ENCODE measurements at regions not wholly inside any gene's neighbourhood (a gene's known extent, or its start where the extent isn't known, plus 50 kb on each side); places are given as distances from the start of the nearest gene placed in this dataset.

- Histone ChIP-seq H3K27me3 (no peaks in the 10 kb centered on the region), H3K36me3 (no peaks in the 10 kb centered on the region), H3K9me3 (no peaks in the 10 kb centered on the region), H3K4me1 (no peaks in the 10 kb centered on the region), H3K4me3 (no peak overlapping the region), H3K27ac (no peak overlapping the region)
- TF ChIP-seq POLR2A (IDR thresholded peaks at IDR 0.05) = no peak
- TF ChIP-seq, protein P1, sequence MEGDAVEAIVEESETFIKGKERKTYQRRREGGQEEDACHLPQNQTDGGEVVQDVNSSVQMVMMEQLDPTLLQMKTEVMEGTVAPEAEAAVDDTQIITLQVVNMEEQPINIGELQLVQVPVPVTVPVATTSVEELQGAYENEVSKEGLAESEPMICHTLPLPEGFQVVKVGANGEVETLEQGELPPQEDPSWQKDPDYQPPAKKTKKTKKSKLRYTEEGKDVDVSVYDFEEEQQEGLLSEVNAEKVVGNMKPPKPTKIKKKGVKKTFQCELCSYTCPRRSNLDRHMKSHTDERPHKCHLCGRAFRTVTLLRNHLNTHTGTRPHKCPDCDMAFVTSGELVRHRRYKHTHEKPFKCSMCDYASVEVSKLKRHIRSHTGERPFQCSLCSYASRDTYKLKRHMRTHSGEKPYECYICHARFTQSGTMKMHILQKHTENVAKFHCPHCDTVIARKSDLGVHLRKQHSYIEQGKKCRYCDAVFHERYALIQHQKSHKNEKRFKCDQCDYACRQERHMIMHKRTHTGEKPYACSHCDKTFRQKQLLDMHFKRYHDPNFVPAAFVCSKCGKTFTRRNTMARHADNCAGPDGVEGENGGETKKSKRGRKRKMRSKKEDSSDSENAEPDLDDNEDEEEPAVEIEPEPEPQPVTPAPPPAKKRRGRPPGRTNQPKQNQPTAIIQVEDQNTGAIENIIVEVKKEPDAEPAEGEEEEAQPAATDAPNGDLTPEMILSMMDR (IDR thresholded peaks at IDR 0.05) = no peak
- no peak for TF ChIP-seq POLR2AphosphoS5 (IDR thresholded peaks at IDR 0.05; ENCODE audit: insufficient read depth in 1 of 2, low read depth in 1 of 2)
- DNase-seq (ENCODE audit: extremely low spot score in 2 of 2) = no peak
- intact Hi-C loops (cut with DNase I) = no loop called here
Observed at GRCh38 chr13:112234131-112234875, 141.9 kb upstream of the SPACA7 start.

DNA sequence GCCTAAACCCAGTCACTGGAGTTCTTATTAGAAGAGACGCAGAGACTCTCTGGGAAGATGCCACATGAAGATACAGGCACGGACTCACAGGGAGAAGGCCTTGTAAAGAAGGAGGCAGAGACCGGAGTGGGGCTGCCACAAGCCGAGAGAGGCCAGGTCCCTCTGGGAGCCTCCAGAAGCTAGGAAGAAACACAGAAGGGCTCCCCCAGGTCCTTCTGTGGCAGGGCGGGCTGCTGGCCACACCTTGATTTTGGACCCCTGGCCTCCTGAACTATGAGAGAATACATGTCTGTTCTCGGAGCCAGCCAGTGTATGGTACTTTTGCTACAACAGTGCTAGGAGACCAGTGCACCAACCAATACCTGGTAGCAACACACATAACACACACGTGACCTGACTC lies 140.1 kb upstream of the SPACA7 start:
- Histone ChIP-seq H3K36me3 (no peaks in the 10 kb centered on the region), H3K27ac (no peak overlapping the region), H3K9me3 (no peaks in the 10 kb centered on the region), H3K27me3 (no peaks in the 10 kb centered on the region), H3K4me3 (no peak overlapping the region), H3K4me1 (no peaks in the 10 kb centered on the region)
- no peak for DNase-seq (ENCODE audit: extremely low spot score in 2 of 2)
- TF ChIP-seq, protein P1 (IDR thresholded peaks at IDR 0.05) = no peak
- TF ChIP-seq POLR2AphosphoS5 (IDR thresholded peaks at IDR 0.05; ENCODE audit: insufficient read depth in 1 of 2, low read depth in 1 of 2) = no peak
- TF ChIP-seq POLR2A (IDR thresholded peaks at IDR 0.05) = no peak
- intact Hi-C loops (cut with DNase I) = no loop called here

DNA sequence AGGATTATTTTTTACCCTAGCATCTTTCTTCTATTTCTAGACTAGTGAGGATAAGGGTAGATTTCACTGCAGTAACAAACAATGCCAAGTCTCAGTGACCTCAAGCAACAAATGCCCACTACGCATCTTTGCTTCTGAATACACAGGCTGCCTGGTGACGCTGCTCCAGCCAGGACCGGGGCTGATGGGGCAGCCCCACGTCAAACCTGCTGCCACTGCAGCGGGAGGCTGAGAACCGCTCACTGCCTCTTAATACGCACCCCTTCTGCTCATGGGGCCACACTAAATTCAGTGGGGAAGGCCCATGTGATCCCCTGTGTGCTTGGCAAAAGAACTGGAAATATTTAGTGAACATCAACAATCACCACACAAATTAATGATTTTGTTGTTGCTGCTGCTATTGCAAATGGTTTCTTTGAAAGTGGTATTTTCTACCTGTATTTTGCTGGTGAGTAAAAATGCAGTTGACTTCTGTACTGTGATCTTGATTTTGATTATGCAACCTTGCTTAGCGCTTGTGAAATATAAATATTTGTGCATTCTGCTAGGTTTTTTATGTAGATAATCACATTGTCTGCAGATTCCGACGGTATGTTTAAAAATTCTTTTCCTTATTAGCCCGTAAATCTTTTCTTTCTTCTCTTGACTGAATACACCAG lies 139.5 kb upstream of the SPACA7 start:
- no peak overlapping the region for H3K4me3 ChIP-seq
- intact Hi-C loops (cut with DNase I) = no loop called here
- TF ChIP-seq POLR2A (IDR thresholded peaks at IDR 0.05) = no peak
- TF ChIP-seq, protein P1 (IDR thresholded peaks at IDR 0.05) = no peak
- TF ChIP-seq POLR2AphosphoS5 (IDR thresholded peaks at IDR 0.05; ENCODE audit: insufficient read depth in 1 of 2, low read depth in 1 of 2) = no peak
- H3K27me3 ChIP-seq = no peaks in the 10 kb centered on the region
- H3K27ac ChIP-seq = no peak overlapping the region
- no peak for DNase-seq (ENCODE audit: extremely low spot score in 2 of 2)
- H3K36me3 ChIP-seq = no peaks in the 10 kb centered on the region
- no peaks in the 10 kb centered on the region for H3K4me1 ChIP-seq
- H3K9me3 ChIP-seq = no peaks in the 10 kb centered on the region

GRCh38 chr13:112238436-112238995 lies 137.6 kb upstream of the SPACA7 start:
- Histone ChIP-seq H3K9me3 (no peaks in the 10 kb centered on the region), H3K4me3 (no peak overlapping the region), H3K4me1 (no peaks in the 10 kb centered on the region), H3K27me3 (no peaks in the 10 kb centered on the region), H3K27ac (no peak overlapping the region), H3K36me3 (no peaks in the 10 kb centered on the region)
- TF ChIP-seq POLR2AphosphoS5 (IDR thresholded peaks at IDR 0.05; ENCODE audit: insufficient read depth in 1 of 2, low read depth in 1 of 2) (no peak), POLR2A (IDR thresholded peaks at IDR 0.05) (no peak)
- TF ChIP-seq, protein P1 (IDR thresholded peaks at IDR 0.05) = no peak
- intact Hi-C loops (cut with DNase I) = no loop called here
- no peak for DNase-seq (ENCODE audit: extremely low spot score in 2 of 2)

DNA sequence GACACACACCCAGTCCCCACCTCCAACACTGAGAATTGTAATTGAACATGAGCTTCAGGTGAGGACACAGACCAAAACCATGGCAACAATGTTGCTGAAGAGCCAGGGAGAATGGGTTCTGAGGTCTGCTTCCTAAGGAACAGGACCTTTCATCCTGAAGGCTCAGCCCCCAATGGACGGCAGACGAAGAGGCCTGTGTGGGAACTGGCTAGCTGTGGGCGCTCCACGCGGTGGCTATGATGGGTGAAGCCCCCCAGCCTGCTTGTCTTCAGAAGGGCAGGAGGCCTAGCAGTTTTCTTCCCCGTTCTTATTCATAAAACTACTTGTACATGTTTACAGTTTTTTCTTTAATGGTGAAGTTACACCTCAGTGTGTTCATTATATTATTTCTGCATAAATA lies 136.1 kb upstream of the SPACA7 start:
- TF ChIP-seq POLR2A (IDR thresholded peaks at IDR 0.05) (no peak), POLR2AphosphoS5 (IDR thresholded peaks at IDR 0.05; ENCODE audit: insufficient read depth in 1 of 2, low read depth in 1 of 2) (no peak)
- TF ChIP-seq, protein P1 (IDR thresholded peaks at IDR 0.05) = no peak
- Histone ChIP-seq H3K27me3 (no peaks in the 10 kb centered on the region), H3K4me3 (no peak overlapping the region)

More for the DNA sequence above, 136.1 kb upstream of the SPACA7 start:
- Histone ChIP-seq H3K27ac (no peak overlapping the region), H3K36me3 (no peaks in the 10 kb centered on the region), H3K4me1 (no peaks in the 10 kb centered on the region), H3K9me3 (no peaks in the 10 kb centered on the region)
- DNase-seq (ENCODE audit: extremely low spot score in 2 of 2) = no peak
- intact Hi-C loops (cut with DNase I) = no loop called here
